CMK (cell line): ENCODE measurements at regions not wholly inside any gene's neighbourhood (a gene's known extent, or its start where the extent isn't known, plus 50 kb on each side); places are given as distances from the start of the nearest gene placed in this dataset.

Experiments used
- DNase-seq: peaks from one replicate; pipeline ENCODE4 v3.0.0-alpha.2; 2010; ENCODE audit warnings: low read depth

- no peak for DNase-seq
Observed at GRCh38 chr15:60213377-60214000, 184.3 kb downstream of the ANXA2 start.

- no peak for DNase-seq
Observed at GRCh38 chr15:60214201-60214600, 183.6 kb downstream of the ANXA2 start.

GRCh38 chr15:60215225-60215963 lies 182.4 kb downstream of the ANXA2 start:
- DNase-seq, result no peak

GRCh38 chr15:60217161-60217560 lies 180.6 kb downstream of the ANXA2 start:
- no peak for DNase-seq

GRCh38 chr15:60218256-60218655 lies 179.5 kb downstream of the ANXA2 start:
- DNase-seq, result no peak

- no peak for DNase-seq
Observed at GRCh38 chr15:60219866-60220265, 177.9 kb downstream of the ANXA2 start.

GRCh38 chr15:60221356-60221755 lies 176.4 kb downstream of the ANXA2 start:
- DNase-seq, result no peak

GRCh38 chr15:60222404-60222803 lies 175.4 kb downstream of the ANXA2 start:
- no peak for DNase-seq

GRCh38 chr15:60223176-60223575 lies 174.6 kb downstream of the ANXA2 start:
- DNase-seq, result no peak

GRCh38 chr15:60226924-60227323 lies 170.9 kb downstream of the ANXA2 start:
- DNase-seq, result no peak

- no peak for DNase-seq
Observed at GRCh38 chr15:60228101-60228500, 169.7 kb downstream of the ANXA2 start.

GRCh38 chr15:60228619-60229018 lies 169.2 kb downstream of the ANXA2 start:
- no peak for DNase-seq

- no peak for DNase-seq
Observed at GRCh38 chr15:60235951-60236710, 161.7 kb downstream of the ANXA2 start.

- no peak for DNase-seq
Observed at GRCh38 chr15:60237446-60237845, 160.3 kb downstream of the ANXA2 start.

- DNase-seq, result no peak
Observed at GRCh38 chr15:60243769-60244168, 154.0 kb downstream of the ANXA2 start.

GRCh38 chr15:60244813-60245212 lies 153.0 kb downstream of the ANXA2 start:
- DNase-seq, result no peak

GRCh38 chr15:60250316-60250715 lies 147.5 kb downstream of the ANXA2 start:
- DNase-seq, result no peak

GRCh38 chr15:60251300-60252070 lies 146.3 kb downstream of the ANXA2 start:
- no peak for DNase-seq

- DNase-seq, result no peak
Observed at GRCh38 chr15:60254416-60254815, 143.4 kb downstream of the ANXA2 start.

- no peak for DNase-seq
Observed at GRCh38 chr15:60255390-60255789, 142.4 kb downstream of the ANXA2 start.

- DNase-seq, result no peak
Observed at GRCh38 chr15:60257591-60258159, 140.1 kb downstream of the ANXA2 start.

GRCh38 chr15:60259469-60259868 lies 138.3 kb downstream of the ANXA2 start:
- no peak for DNase-seq
